Esophagus squamous epithelium (tissue), 4 donors: ENCODE measurements at regions not wholly inside any gene's neighbourhood (a gene's known extent, or its start where the extent isn't known, plus 50 kb on each side); places are given as distances from the start of the nearest gene placed in this dataset.

Experiments used
- POLR2A ChIP-seq, 4 donors: fragments of 450-650 bp; IDR thresholded peaks; one replicate each; pipeline ENCODE4 v1.6.1; 2017; ENCODE audit warnings: antibody characterized with exemption in 4 of 4, mild to moderate bottlenecking in 4 of 4, moderate library complexity in 3 of 4
- TF ChIP-seq, protein P1 (sequence below), 6 experiments: fragments of 450-650 bp in 4 of 6; fragments of 200-600 bp in 2 of 6; sonication (generic) in 2 of 6; IDR thresholded peaks; one replicate each; pipeline ENCODE4 v1.5.1; 2016 to 2019; ENCODE audit warnings: antibody characterized with exemption in 6 of 6, mild to moderate bottlenecking in 4 of 6, moderate library complexity in 4 of 6

DNA sequence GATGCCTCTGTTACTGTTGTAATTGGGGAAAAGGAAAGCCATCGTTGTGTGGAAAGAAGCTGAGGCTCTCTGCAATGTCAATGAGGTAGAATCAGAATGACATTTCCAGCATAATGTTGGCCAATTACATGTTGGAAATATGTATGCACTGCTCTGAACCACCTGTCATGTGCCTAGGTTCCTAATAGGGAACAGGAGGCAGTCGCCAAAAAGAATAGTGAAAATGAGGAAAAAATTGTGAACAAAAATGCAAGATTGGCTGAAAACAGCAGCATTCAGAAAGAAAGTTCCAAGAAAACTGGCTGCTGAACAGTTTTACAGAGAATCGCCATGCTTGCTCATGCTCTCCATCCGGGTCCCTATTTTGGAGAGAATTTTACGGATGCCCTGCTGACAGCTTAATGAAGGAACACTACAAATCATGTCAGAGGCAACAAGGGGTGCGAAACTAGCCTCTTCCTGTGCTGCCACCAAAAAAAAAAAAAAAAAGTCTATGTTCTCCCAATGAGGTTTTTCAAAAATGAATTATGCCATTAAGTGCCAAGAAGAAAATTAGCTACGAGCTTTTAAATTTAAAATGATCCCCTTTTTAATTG lies 305.9 kb upstream of the ARRDC4 start:
- no peak for TF ChIP-seq POLR2A (IDR thresholded peaks at IDR 0.05)
- TF ChIP-seq, protein P1, sequence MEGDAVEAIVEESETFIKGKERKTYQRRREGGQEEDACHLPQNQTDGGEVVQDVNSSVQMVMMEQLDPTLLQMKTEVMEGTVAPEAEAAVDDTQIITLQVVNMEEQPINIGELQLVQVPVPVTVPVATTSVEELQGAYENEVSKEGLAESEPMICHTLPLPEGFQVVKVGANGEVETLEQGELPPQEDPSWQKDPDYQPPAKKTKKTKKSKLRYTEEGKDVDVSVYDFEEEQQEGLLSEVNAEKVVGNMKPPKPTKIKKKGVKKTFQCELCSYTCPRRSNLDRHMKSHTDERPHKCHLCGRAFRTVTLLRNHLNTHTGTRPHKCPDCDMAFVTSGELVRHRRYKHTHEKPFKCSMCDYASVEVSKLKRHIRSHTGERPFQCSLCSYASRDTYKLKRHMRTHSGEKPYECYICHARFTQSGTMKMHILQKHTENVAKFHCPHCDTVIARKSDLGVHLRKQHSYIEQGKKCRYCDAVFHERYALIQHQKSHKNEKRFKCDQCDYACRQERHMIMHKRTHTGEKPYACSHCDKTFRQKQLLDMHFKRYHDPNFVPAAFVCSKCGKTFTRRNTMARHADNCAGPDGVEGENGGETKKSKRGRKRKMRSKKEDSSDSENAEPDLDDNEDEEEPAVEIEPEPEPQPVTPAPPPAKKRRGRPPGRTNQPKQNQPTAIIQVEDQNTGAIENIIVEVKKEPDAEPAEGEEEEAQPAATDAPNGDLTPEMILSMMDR (IDR thresholded peaks at IDR 0.05), result no peak
